ENCODE measurements at regions not wholly inside any gene's neighbourhood (a gene's known extent, or its start where the extent isn't known, plus 50 kb on each side); places are given as distances from the start of the nearest gene placed in this dataset.

- TF ChIP-seq EZH2 (conservative IDR thresholded peaks at IDR 0.05; ENCODE audit: low read depth, low read length), result no peak
- no peak for TF ChIP-seq BHLHE40 (IDR thresholded peaks at IDR 0.05; ENCODE audit: low read length)
- TF ChIP-seq RXRA (CRISPR knock-in tag; IDR thresholded peaks at IDR 0.05), result no peak
- TF ChIP-seq MYC (CRISPR knock-in tag; IDR thresholded peaks at IDR 0.05; ENCODE audit: borderline replicate concordance), result no peak
- TF ChIP-seq CHD2 (IDR thresholded peaks at IDR 0.05; ENCODE audit: low read depth, low read length), result no peak
- TF ChIP-seq REST (IDR thresholded peaks at IDR 0.05; ENCODE audit: borderline replicate concordance in 1 of 2, low read depth in 1 of 2, low read length in 2 of 2), result no peak
- no peak for TF ChIP-seq ETV6 (CRISPR knock-in tag; conservative IDR thresholded peaks at IDR 0.05)
Observed at GRCh38 chr18:47530695-47531094, 279.2 kb upstream of the SKOR2 start.
